D721Med (cell line): ENCODE measurements at regions not wholly inside any gene's neighbourhood (a gene's known extent, or its start where the extent isn't known, plus 50 kb on each side); places are given as distances from the start of the nearest gene placed in this dataset.

Experiments
- DNase-seq: peaks from one replicate; pipeline ENCODE4 v3.0.0; 2011; ENCODE audit warnings: low spot score; ENCODE audit not compliant: insufficient read length
- FAIRE-seq: peaks from 2 replicates; lab custom pipeline; 2011; peaks lifted over from hg19 to GRCh38; lab: Jason Lieb, UNC
- CTCF ChIP-seq: IDR thresholded peaks from 2 replicates; pipeline ENCODE4 v1.5.1; 2012; ENCODE audit warnings: mild to moderate bottlenecking, control low read depth; ENCODE audit not compliant: insufficient read depth; ENCODE audit errors: missing control alignments

- no peak for DNase-seq
- no peak for FAIRE-seq
- TF ChIP-seq CTCF: no peak
Observed at GRCh38 chr12:3951380-3952135, 78.4 kb upstream of the PARP11 start.

GRCh38 chr12:3950714-3951320, 77.6 kb upstream of the PARP11 start:
- no peak for DNase-seq
- no peak for TF ChIP-seq CTCF
- no peak for FAIRE-seq

- TF ChIP-seq CTCF: no peak
- DNase-seq (no peak), FAIRE-seq (no peak)
Observed at GRCh38 chr12:3947781-3948180, 74.6 kb upstream of the PARP11 start.

- DNase-seq (no peak), FAIRE-seq (no peak)
- TF ChIP-seq CTCF: no peak
Observed at GRCh38 chr12:3945671-3946070, 72.5 kb upstream of the PARP11 start.

GRCh38 chr12:3944620-3945019, 71.4 kb upstream of the PARP11 start:
- no peak for DNase-seq
- FAIRE-seq: no peak
- TF ChIP-seq CTCF: no peak

GRCh38 chr12:3938042-3938544, 64.9 kb upstream of the PARP11 start:
- TF ChIP-seq CTCF: no peak
- FAIRE-seq (no peak), DNase-seq (no peak)

- TF ChIP-seq CTCF: no peak
- no peak for FAIRE-seq
- no peak for DNase-seq
Observed at GRCh38 chr12:3935078-3935477, 61.9 kb upstream of the PARP11 start.
